ENCODE measurements at regions not wholly inside any gene's neighbourhood (a gene's known extent, or its start where the extent isn't known, plus 50 kb on each side); places are given as distances from the start of the nearest gene placed in this dataset.

GRCh38 chr12:115405471-115405860 lies 721.5 kb upstream of the TBX3 start:
- ChIA-PET POLR2A (no interaction called here), RAD21 (ENCODE audit: low non-redundant PET in 1 of 2, low total read pairs in 2 of 2, uncharacterized antibody in 2 of 2, unreplicated experiment in 2 of 2) (no interaction called here), CTCF (no interaction called here)
- Histone ChIP-seq H2AFZ (ENCODE audit: low read depth, low read length, poor library complexity, severe bottlenecking) (no peak overlapping the region), H3K79me2 (ENCODE audit: insufficient read depth, low read length) (no peaks in the 10 kb centered on the region), H3K9me3 (ENCODE audit: control insufficient read depth in 1 of 2, insufficient read depth in 1 of 2, low read depth in 1 of 2, low read length in 2 of 2) (no peaks in the 10 kb centered on the region), H3K4me2 (ENCODE audit: low read length) (no peak overlapping the region), H3K4me3 (replicated peaks in 1 of 2; ENCODE audit: low read depth in 1 of 2, low read length in 2 of 2) (no peak overlapping the region), H3K36me3 (ENCODE audit: control insufficient read depth in 1 of 2, insufficient read depth in 2 of 2, low read length in 2 of 2) (no peaks in the 10 kb centered on the region), H3K9me2 (ENCODE audit: insufficient read depth) (no peaks in the 10 kb centered on the region), H3K9ac (ENCODE audit: low read length) (no peak overlapping the region), H3K27ac (ENCODE audit: low read depth, low read length) (no peak overlapping the region), H3K27me3 (ENCODE audit: insufficient read depth, low read length) (no peaks in the 10 kb centered on the region), H3K4me1 (ENCODE audit: control insufficient read depth in 1 of 2, insufficient read depth in 2 of 2, low read length in 2 of 2) (0 out of 4 replicates have a peak, but pooled peaks cover 0 to 4% of the 10 kb centered on the region in 2 experiments), H4K20me1 (ENCODE audit: insufficient read depth) (no peaks in the 10 kb centered on the region)
- ATAC-seq (no peak), DNase-seq (ENCODE audit: low read depth, low spot score) (no peak)
- no TSS peak for BruUV-seq (replicated peaks)
- intact Hi-C loops (cut with micrococcal nuclease): no loop called here
- TF ChIP-seq ATF3 (IDR thresholded peaks at IDR 0.05) (no peak), POLR2A (IDR thresholded peaks at IDR 0.05; ENCODE audit: borderline replicate concordance, extremely low read depth, insufficient read depth, insufficient read length) (no peak), SIN3A (IDR thresholded peaks at IDR 0.05; ENCODE audit: low read depth) (no peak), EZH2phosphoT487 (IDR thresholded peaks at IDR 0.05; ENCODE audit: borderline replicate concordance) (no peak), REST (IDR thresholded peaks at IDR 0.05; ENCODE audit: low read depth) (no peak), ZFX (IDR thresholded peaks at IDR 0.05) (no peak)

All from HCT116 (cell line).